GM19238 (cell line): ENCODE measurements at regions not wholly inside any gene's neighbourhood (a gene's known extent, or its start where the extent isn't known, plus 50 kb on each side); places are given as distances from the start of the nearest gene placed in this dataset.

Experiments used
- DNase-seq: peaks from one replicate; pipeline ENCODE4 v3.0.0; 2011; ENCODE audit warnings: low spot score; ENCODE audit not compliant: insufficient read length

DNA sequence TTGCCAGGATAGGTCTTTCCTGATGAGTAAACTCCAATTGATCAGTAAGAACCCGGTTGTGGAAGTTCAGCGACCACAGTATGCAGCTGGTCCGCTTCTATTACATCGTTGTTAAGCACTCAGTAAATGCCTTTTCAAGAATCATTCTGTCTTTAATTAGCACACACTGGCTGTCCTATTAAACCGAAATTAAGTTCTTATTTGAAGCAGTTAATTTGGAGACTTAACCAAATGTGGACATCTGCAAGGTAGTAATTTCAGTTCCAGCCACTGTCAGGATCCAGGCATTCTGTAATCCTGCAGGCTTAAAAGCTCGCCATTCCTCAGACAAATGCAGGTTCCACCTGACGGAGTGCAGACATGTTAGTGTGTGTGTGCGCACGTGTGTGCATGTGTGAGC, 254.6 kb downstream of the IRX2 start:
- no peak for DNase-seq

DNA sequence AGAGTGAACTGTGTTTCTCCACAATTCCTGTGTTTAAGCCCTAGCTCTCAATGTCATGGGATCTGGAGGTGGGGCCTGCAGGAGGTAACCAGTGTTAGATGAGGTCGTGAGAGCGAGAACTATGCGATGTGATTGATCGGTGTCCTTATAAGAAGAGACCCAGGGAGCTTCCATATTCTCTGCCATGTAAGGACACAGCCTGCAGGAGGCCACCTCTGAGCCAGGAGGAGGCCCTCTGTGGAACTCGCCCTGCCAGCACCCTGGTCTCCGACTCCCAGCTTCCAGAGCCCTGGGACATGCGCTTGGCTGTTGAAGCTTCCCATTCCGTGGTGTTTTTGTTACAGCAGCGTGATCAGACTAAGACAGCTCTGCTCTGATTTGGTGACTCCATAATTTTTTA, 255.4 kb downstream of the IRX2 start:
- DNase-seq, result no peak

DNA sequence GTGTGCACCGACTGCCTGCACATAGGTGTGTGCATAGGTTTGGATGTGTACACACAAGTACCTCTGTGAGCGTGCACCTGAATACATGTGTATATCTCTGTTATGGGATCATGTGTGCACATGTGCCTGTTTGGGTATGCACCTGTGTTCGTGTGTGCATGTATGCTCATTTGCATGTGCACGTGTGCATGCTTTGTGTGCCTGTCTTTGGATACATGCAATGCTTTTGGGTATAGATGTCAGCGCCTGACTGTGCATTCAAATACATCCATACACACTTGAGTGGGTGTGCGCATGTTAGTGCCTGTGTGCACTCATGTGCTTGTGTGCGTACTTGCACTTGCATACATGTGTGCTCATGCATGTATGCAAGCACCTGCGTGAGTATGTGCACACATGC, 258.1 kb downstream of the IRX2 start:
- no peak for DNase-seq

DNA sequence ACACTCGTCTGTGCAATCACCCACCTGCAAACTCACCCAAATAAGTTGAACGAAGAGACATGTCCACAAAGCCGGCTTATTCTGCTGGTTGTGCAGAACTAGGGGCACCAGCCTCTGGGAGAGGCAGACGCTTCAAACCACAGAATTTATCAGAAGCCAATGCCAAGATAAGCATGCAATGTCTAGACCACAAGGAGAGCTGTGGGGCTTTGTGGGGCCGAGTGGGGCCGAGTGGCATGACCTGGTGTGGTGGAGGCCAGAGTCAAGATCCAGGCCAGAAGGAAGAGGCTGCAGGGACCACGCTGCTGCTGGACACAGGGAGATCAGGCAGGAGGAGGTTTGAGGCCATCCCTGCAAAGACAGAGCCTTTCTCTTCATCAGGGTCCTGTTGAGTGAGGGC, 259.0 kb downstream of the IRX2 start:
- DNase-seq, result no peak

DNA sequence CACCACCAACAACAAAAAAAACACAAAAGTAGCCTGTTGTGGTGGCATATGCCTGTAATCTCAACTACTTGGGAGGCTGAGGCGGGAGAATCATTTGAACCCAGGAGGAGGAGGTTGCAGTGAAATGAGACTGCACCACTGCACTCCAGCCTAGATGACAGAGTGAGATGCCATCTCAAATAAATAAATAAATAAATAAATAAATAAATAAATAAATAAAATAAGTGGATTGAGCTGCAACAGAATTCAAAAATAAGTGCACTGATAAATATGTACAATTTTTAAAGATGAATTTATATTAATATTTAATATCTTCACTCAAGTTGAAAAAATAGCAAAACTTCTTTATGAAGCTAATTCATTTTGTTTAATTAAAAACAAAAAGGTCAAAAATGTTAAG, 259.6 kb downstream of the IRX2 start:
- no peak for DNase-seq

DNA sequence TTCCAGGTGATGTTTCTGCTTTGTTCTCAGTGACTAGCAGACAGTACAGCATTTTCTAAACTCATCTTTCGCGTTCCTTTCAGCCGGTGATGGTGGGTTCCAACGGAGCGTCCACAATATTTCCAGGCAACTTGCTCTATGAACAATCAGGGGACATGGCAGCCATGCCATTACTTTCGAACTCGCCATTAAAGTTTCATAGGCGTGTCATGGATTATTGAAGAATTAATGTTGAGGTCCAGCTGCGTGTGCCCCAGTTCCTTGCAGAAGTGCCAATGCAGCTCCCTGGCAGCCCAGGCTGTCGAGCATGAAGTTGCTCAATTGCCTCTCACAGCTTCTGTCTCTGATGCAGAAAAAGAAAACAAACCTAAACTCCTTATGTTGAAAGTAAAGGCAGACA, 262.2 kb downstream of the IRX2 start:
- DNase-seq, result no peak

DNA sequence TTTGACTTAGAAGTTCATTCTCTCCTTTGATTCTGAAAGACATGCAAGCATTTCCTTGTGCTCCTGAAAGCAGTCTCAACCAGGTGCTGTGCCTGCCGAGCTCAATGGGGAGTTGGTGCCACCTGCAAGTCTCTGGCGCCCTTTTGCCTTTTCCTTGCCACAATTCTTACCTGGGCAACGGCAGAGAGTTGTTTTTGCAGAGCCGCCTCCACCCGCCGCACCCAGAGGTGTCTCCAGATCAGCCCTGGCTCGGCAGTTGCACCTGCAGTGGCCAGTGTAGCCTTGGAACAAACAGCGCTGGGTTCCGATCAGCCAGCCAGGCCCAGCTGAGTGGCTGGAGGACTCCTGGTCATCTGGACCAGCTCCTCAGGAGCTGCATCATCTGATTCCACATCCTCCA, 262.9 kb downstream of the IRX2 start:
- no peak for DNase-seq

DNA sequence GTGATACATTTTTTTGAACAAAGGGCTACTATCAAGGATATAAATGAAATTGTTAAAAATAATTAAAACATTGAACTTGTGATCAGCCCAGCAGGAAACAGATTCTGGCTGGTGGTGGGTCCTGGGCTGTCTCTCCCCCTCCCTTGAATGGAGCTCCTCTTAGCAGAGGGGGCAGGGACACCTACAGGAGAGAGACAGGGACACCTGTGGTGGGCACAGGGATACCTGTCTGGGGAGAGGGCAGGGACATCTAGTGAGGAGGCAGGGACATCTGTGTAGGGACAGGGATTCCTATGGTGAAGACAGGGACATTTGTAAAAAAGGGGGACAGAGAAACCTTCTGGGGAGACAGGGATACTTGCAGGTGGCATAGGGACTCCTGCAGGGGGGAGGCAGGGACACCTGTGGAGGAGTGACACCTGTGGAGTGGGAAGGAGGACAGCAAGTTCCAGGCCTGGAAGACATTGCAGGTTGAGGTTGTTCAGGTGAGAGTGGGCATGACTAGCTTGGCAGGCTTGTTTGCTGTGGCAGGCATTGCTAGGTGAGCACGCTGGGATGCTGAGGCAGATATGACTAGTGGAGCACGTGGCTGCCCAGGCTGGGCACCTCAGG, 264.2 kb downstream of the IRX2 start:
- DNase-seq, result no peak

DNA sequence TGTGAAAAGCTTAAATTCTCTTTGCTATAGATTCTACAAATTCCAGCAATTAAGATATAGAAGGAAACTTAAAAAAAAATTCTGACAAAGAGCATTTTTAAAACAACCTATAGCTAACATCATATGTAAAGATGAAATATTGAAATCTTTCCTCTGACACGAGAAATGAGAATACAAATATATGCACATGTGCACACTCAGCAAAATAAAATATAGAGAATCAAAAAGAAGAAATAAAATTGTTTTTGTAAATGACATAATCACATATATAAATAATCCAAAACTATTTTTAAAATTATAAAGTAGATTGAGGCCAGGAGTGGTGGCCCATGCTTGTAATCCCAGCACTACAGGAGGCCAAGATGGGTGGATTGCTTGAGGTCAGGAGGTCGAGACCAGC, 265.1 kb downstream of the IRX2 start:
- DNase-seq, result no peak

DNA sequence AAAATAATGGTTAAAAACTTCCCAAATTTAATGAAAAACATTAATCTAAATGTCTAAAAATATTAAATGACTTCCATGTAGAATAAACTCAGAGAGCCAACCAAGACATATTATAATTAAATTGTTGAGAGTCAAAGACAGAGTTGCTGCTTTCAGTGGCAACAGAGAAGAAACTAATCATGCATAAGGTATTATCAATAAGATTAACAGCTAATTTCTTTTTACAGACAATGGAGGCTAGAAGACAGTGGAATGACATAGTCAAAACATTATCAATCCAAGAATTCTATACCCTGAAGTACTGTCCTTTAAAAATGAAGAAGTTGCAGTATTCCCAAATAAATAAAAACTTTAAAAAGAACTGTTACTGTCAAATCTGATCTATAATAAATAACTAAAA, 268.7 kb downstream of the IRX2 start:
- DNase-seq, result no peak

DNA sequence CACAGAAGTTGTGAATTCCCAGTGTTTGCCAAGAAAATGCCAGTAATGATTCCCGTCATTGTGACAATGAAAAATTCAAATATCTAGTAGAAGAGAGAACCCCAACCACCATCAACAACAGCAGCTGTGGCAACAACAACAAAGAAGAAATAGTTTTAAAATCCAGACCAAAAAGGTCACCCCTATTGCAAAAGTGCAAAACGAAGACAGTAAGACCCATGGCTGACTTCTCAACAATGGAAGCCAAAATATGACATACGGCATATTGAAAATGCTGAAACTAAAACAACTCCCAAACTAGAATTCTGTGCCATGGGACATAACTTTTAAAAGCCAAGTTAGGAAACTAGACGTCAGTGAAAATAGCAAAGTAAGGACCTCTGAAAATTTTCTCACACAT, 270.6 kb downstream of the IRX2 start:
- no peak for DNase-seq

DNA sequence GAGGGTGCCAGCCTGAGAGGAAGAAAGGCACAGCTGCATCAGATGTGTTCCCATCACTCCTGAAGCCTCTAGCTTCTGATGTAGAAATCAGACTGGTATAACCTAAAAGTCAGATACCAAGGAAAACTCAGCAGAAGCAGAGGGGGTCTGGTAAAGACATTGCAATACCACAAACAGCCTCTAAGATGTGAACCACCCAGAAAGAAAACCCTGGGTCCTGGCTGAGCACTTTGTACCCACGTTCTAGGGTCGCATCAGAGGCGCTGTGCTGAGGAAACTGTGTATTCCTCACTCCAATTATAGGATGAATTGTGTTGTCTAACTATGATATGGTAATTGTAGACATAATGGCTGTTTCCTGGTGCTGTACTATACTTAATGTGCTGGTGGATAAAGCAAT, 275.6 kb downstream of the IRX2 start:
- DNase-seq, result no peak

DNA sequence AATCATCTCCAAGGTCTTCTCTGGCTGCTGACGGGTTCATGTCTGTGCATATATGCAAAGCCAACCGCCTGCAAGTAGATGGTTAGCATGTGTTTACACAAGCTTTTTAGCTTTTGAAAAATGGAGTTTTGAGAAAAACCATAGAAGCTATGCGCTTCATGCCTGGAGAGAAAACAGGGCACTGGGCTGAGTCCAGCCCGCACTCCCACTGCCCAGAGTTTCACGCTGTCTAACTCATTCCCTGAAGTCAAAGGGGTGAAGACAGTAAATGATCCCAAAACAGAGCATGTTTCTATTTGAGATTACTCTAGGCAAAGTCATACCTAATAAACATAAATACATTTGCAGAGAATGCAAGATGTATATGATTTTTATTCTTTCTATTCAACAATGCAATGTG, 278.8 kb downstream of the IRX2 start:
- no peak for DNase-seq

DNA sequence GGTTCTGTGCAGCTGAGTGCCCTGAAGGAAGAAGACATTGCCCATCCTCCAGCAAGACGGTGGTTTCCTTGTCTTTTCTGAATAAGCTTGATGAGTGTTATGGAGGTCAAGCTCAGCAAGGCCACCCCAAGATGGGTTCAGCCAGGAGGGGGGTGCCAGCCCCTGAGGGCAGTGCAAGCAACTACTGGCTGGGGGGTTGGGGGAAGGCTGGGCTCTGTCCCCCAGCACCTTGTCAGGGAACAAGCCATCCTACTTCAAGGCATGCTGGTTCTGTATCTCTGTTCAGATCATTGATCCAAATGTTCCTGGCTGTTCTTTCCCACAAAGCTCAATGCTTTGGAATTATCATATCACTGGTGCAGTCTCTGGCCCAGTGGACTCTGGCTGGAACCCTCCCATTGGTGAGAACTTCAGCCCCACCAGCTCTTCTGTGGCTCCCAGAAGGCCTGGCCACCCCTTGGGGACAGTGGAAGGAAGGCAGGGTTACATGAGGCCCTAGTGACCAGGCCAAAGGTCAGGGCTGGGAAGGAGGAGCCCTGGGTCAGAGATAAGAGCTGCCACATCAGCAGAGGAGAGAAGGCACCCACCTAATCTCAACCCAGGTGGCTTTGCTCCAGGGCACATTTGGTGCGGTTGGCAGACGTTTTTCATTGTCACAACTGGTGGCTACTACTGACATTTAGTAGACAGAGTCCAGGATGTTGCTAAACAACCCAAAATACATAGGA, 280.2 kb downstream of the IRX2 start:
- DNase-seq, result no peak

DNA sequence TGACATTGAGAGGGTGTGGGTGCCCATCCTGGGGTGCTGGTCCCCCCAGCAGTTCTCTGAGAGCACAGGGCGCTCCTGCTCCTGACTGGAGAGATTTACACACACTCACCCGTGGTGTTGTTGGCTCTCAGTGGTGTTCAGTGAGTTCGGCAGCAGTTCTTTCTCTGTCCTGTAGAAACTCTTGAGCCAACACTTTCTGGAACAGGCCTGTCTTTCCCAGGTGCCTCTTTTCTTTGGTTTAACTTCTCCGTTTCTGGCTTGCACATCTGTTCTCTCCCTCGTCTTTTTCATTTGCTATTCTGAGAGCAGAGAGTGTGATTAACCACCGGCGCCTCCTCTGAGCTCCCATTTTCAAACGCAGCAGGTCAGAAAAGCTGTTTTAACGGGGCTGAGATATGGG, 284.5 kb downstream of the IRX2 start:
- no peak for DNase-seq

DNA sequence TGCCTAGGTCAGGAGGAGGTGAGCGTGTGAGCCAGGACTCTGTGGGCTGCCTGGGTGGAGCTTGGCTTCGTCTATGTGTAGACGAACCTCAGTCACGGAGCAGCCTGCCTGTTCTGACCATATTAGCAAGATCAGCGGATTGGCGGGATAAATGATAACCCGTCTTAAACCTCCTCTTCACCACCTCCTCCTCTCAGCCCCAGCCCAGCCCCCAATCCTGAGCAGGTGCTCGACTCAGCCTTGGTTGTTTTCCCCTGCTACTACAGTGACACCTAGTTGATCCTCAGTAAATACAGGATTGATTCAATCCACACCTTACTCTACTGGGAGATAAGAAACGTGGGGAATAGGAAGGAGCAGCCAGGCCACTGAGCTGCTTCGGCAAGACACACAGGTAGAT, 286.1 kb downstream of the IRX2 start:
- DNase-seq, result no peak

DNA sequence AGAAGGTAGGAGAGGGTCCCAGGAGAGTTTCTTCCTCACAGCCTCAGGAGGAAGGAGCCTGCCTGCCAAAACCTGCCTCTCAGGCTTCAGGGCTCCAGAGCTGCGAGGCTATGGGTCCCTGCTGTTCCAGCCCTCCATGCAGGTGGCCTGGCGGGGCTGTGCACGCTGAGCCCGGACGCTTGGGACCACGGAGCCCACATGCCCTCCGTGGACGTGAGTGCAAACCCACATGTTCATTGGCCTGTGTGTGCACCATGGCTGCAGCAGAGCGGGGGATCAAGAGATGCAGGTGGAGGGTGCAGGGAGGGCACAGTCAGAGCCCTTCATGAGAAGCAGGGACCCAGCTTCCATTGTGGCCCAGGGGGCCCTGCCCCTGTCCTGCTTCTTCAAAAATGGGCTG, 287.3 kb downstream of the IRX2 start:
- no peak for DNase-seq

DNA sequence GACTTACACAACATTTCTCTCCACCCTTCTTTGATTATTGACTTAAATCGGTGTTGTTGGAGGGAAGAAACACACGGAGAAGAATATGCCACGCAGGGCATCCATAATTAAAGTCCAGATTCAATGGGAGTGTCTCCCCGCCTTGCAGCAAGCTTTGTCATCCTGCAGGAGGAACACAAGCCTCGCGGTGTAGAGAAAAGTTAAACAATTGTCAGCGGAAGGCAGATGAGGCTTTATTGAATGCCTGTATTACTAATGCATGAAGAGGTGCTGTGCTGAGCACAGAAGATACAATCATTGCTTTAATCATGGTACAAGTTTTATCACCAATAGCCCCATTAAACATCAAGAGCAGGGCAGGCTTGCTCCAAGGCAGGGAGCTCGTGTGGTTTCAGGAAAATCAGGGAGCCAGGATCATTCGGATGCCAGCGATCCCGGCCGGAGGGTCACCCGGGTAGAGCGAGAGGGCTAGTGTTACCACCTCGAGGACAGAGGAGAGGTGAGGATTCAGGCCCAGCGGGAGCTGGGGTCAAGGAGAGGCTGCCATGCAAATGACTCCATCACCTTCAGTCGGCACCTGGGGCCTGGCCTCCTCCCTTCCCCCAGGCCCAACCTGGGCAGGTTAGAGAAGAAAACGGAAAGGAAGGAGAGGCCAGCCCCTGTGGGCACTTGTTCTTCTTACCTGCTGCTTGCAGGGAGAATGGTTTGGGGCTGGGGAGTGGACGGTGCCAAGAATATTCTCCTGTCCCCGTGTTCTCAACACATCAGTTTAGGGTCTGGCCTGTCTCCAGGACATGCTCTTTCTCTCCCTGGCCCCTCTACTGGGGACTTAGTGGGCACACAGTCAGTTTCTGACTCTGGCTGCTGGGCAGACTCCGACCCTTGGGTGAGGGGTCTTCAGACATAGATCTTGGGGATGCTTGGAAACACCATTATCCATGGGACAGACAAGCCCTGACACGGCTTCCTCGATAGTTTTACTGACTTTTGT, 289.5 kb downstream of the IRX2 start:
- DNase-seq, result no peak

DNA sequence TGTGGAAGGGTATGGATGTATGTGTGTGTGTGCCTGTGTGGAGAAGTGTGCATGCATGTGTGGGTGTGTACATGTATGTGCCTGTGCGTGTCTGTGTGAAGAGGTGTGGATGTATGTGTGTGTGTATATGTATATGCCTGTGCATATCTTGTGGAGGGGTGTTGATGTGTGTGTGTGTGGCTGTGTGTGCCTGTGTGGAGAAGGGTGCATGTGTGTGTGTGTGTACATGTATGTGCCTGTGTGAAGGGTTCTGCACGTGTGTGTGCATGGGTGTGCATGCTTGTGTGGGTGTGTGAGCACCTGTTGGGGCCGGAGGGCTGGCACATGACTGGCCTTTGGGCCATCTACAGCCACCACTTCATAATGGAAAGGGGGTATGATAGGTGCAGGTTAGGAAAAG, 291.4 kb downstream of the IRX2 start:
- no peak for DNase-seq

DNA sequence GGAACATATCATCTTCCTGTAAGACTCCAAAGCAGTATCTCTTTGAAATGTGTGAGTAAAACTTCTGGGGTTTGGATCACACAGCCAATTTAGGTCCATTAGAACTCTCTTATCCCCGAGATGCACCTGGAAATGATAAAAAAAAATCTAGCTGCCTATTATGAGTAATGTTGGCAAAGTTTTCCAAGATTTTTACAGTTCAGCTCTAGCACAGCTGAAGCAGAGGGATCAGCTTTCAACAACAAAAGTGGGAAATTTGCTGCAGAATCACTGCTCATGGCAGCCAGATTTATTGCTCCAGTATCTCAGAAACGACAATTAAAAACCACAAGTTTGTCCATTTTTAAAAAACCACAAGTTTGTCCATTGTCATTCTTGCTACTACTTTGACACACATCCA, 292.2 kb downstream of the IRX2 start:
- DNase-seq, result no peak

DNA sequence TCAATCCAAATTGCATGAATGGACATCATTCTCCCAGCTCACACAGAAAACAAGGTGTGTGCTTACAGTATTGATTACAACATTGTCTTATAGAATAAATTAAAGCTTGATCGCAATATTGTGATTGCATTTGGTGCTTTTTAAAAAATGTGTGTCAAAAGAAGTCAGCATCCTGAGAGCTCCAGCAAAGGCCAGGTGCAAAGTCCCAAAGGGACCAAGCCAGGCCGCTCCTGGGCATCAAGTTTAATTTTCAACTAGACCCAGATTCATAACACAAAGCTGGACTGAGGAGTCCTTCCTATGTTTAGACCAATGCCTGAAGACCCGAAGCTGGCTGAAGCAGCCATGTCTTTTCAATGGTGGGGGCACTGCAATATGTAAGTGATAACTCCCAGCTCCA, 295.6 kb downstream of the IRX2 start:
- no peak for DNase-seq

DNA sequence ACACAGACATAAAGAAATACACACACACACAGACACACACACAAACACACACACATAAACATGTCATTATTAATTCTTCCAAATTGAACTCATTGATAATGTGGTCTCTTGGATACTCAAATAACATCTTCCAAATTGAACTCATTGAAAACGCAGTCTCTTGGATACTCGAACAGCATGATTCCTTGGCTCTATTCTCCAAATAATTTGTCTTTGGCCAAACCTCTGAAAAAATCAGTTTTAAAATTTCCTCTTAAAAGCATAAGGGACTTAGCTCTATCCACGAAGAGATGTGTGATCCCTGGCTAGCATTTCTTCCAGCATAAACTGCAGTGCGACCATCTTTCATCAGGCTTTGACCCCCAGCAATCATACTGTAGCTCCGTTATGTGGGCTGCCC, 296.6 kb downstream of the IRX2 start:
- DNase-seq, result no peak
